GM12878 (cell line): ENCODE measurements at regions not wholly inside any gene's neighbourhood (a gene's known extent, or its start where the extent isn't known, plus 50 kb on each side); places are given as distances from the start of the nearest gene placed in this dataset.

Experiments used
- ATAC-seq: fragments of 200-7000 bp; cut with Tn5 transposase; 3 replicates; pipeline ENCODE4 v1.9.1; 2020; ENCODE audit warnings: mild to moderate bottlenecking, moderate library complexity
- BruUV-seq: library from RNA; stranded (reverse); fragments of 400-500 nt; replicated peaks from 2 replicates; lab custom pipeline; 2021; lab: Mats Ljungman, UMichigan
- CTCF ChIA-PET: fragments of 300-600 bp; sonication (Branson Sonifier 250); formaldehyde crosslinking; extraction: SDS; loops from one replicate; lab custom pipeline; 2021; ENCODE audit warnings: inconsistent platforms; lab: Yijun Ruan, JAX
- POLR2A ChIA-PET: fragments of 350-600 bp; formaldehyde crosslinking; extraction: SDS; loops from one replicate; lab custom pipeline; 2021; ENCODE audit warnings: inconsistent platforms; lab: Charles Lee
- RAD21 ChIA-PET: fragments of 300-600 bp; sonication (Branson Sonifier 250); formaldehyde crosslinking; loops from one replicate; lab custom pipeline; 2023; ENCODE audit warnings: antibody characterized with exemption; ENCODE audit not compliant: unreplicated experiment; lab: Charles Lee
- SMC1A ChIA-PET: fragments of 300-600 bp; sonication (Branson Sonifier 250); formaldehyde crosslinking; loops from one replicate; lab custom pipeline; 2023; ENCODE audit not compliant: unreplicated experiment, uncharacterized antibody; lab: Charles Lee
- DNase-seq: peaks from one replicate; pipeline ENCODE4 v3.0.0-alpha.2; 2011; ENCODE audit warnings: low read depth, low spot score
- FAIRE-seq: peaks from 3 replicates; lab custom pipeline; 2011; peaks lifted over from hg19 to GRCh38; lab: Jason Lieb, UNC
- H2AFZ ChIP-seq: 2 replicates; pipeline ENCODE4 v1.6.0; 2011; ENCODE audit warnings: low read depth, low read length, control low read depth; ENCODE audit not compliant: control insufficient read depth
- H3K27ac ChIP-seq: 2 replicates; pipeline ENCODE4 v1.5.1; 2011; ENCODE audit warnings: control low read depth; ENCODE audit not compliant: control insufficient read depth, insufficient read depth
- H3K27me3 ChIP-seq, 2 experiments: replicated peaks in 1 of 2; 2 replicates each; pipeline versions ENCODE4 v1.6.0 to v1.6.1; 2011; ENCODE audit warnings: low read length in 1 of 2; ENCODE audit not compliant: control insufficient read depth in 2 of 2, insufficient read depth in 2 of 2
- H3K36me3 ChIP-seq, 2 experiments: 2 replicates each; pipeline ENCODE4 v1.5.1; 2011; ENCODE audit warnings: low read length in 1 of 2; ENCODE audit not compliant: control insufficient read depth in 2 of 2, insufficient read depth in 2 of 2
- H3K4me1 ChIP-seq: 2 replicates; pipeline ENCODE4 v1.6.1; 2011; ENCODE audit warnings: mild to moderate bottlenecking, low read length, moderate library complexity, mixed read lengths; ENCODE audit not compliant: control insufficient read depth, insufficient read depth
- H3K4me2 ChIP-seq: 2 replicates; pipeline ENCODE4 v1.6.0; 2011; ENCODE audit warnings: control low read depth; ENCODE audit not compliant: control insufficient read depth, insufficient read depth
- H3K4me3 ChIP-seq: fragments of 200-600 bp; sonication (generic); 2 replicates; pipeline ENCODE4 v1.5.1; 2016
- H3K79me2 ChIP-seq: 2 replicates; pipeline ENCODE4 v1.6.0; 2011; ENCODE audit warnings: low read length; ENCODE audit not compliant: control insufficient read depth, insufficient read depth
- H3K9ac ChIP-seq: 2 replicates; pipeline ENCODE4 v1.8.0; 2011; ENCODE audit warnings: low read length, control low read depth, mixed read lengths; ENCODE audit not compliant: control insufficient read depth, insufficient read depth
- H3K9me3 ChIP-seq: replicated peaks from 3 replicates; pipeline ENCODE4 v1.5.1; 2011; ENCODE audit warnings: mild to moderate bottlenecking, low read length; ENCODE audit not compliant: control insufficient read depth, insufficient read depth
- H4K20me1 ChIP-seq: 2 replicates; pipeline ENCODE4 v1.6.0; 2011; ENCODE audit not compliant: control insufficient read depth, insufficient read depth
- BCL3 ChIP-seq: IDR thresholded peaks from 2 replicates; pipeline ENCODE4 v1.6.1; 2011; ENCODE audit warnings: borderline replicate concordance, low read depth, mild to moderate bottlenecking, moderate library complexity, low read length; ENCODE audit not compliant: insufficient read depth, poor library complexity, severe bottlenecking
- BCLAF1 ChIP-seq: fragments of 450-650 bp; IDR thresholded peaks from 2 replicates; pipeline ENCODE4 v1.6.1; 2017; ENCODE audit warnings: antibody characterized with exemption, mild to moderate bottlenecking, moderate library complexity
- GABPA ChIP-seq: IDR thresholded peaks from 2 replicates; pipeline ENCODE4 v1.6.1; 2014; ENCODE audit warnings: antibody characterized with exemption, low read depth, mild to moderate bottlenecking, inconsistent platforms
- JUNB ChIP-seq: IDR thresholded peaks from 2 replicates; pipeline ENCODE4 v1.6.1; 2016; ENCODE audit warnings: antibody characterized with exemption, mild to moderate bottlenecking
- JUND ChIP-seq: IDR thresholded peaks from 2 replicates; pipeline ENCODE4 v1.6.1; 2012; ENCODE audit warnings: low read depth, mild to moderate bottlenecking, low read length, improper control_type of control experiment, moderate library complexity
- TCF7 ChIP-seq: IDR thresholded peaks from 2 replicates; pipeline ENCODE4 v1.6.1; 2014; ENCODE audit warnings: antibody characterized with exemption, borderline replicate concordance
- ZNF24 ChIP-seq: fragments of 450-650 bp; IDR thresholded peaks from 2 replicates; pipeline ENCODE4 v1.6.1; 2017; ENCODE audit warnings: antibody characterized with exemption, mild to moderate bottlenecking
- WGBS: methylation state at CpG from one replicate; pipeline ENCODE4 v1.1.6; 2016; ENCODE audit warnings: low lambda C conversion rate; ENCODE audit not compliant: insufficient replicate concordance, insufficient coverage; ENCODE audit errors: missing lambda C conversion rate; 5-methylcytosine and 5-hydroxymethylcytosine counted together
- in situ Hi-C: fragments of 300-500 bp; cut with MboI; formaldehyde crosslinking; loops from 9 replicates; pipeline ENCODE4 v1.14.3; 2018; ENCODE audit warnings: mixed read lengths
- intact Hi-C: fragments of 100-400 bp; cut with micrococcal nuclease; formaldehyde crosslinking; loops from one replicate; pipeline ENCODE4 v1.14.2; 2022; ENCODE audit not compliant: unreplicated experiment

GRCh38 chr3:177465257-177465642 is 268.0 kb upstream of the TBL1XR1 start:
- no TSS peak for BruUV-seq
- ATAC-seq (no peak), DNase-seq (no peak), FAIRE-seq (no peak)
- RAD21 ChIA-PET: no interaction called here
- Histone ChIP-seq H3K4me2 (no peak overlapping the region), H3K4me1 (no peaks in the 10 kb centered on the region), H3K9me3 (no peaks in the 10 kb centered on the region; the same call in 2 of the 3 replicates), H3K27ac (no peak overlapping the region), H3K79me2 (no peaks in the 10 kb centered on the region), H4K20me1 (no peaks in the 10 kb centered on the region), H3K4me3 (no peak overlapping the region), H3K9ac (no peak overlapping the region), H3K36me3 (no peaks in the 10 kb centered on the region), H3K27me3 (no peaks in the 10 kb centered on the region), H2AFZ (no peak overlapping the region)
- POLR2A ChIA-PET: no interaction called here
- intact Hi-C loops: no loop called here
- WGBS: 67% methylated on average over 4 of the region's 4 CpGs
- in situ Hi-C loops: no loop called here
- SMC1A ChIA-PET: no interaction called here
- TF ChIP-seq BCLAF1 (no peak), GABPA (no peak), TCF7 (no peak), JUNB (no peak), JUND (no peak), BCL3 (no peak), ZNF24 (no peak)
- CTCF ChIA-PET: no interaction called here
